ENCODE measurements at regions not wholly inside any gene's neighbourhood (a gene's known extent, or its start where the extent isn't known, plus 50 kb on each side); places are given as distances from the start of the nearest gene placed in this dataset.

DNA sequence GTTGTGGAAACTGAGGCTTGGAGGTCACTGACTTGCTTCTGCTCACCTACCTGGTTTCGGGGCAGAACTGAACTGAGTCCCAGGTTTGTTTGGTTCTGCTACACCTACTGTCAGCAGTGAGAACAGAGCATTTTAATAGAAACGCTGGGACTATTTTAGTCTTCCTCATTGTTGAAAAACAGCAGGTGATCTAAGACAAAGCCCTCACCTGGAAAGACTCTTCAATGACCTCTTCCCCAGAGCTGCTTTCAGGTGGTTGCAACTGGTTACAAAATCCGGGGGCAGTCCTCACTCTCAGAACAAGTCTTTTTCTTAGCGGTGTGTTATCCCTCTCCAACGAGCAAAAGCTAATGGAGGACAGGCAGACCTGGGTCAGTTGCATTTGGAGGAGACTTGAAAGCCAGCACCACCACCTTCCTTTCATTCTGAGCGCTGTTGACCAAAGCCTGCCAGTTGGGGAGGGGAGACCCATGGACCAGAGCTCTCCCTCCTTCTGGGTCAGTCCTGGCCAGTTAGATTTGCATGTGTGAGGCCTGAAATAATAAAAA, 217.0 kb downstream of the NCK2 start (continued):
- TF ChIP-seq BACH1 (IDR thresholded peaks at IDR 0.05; ENCODE audit: low read length): no peak
- no peak for TF ChIP-seq POLR2AphosphoS5 (IDR thresholded peaks at IDR 0.05; ENCODE audit: low read depth, low read length)
- TF ChIP-seq MAFK (IDR thresholded peaks at IDR 0.05; ENCODE audit: low read depth, low read length): no peak
- TF ChIP-seq YY1 (IDR thresholded peaks at IDR 0.05; ENCODE audit: low read depth, low read length): peak; percentile 56; the same call in 1 of the 2 replicates
- TF ChIP-seq ASH2L (IDR thresholded peaks at IDR 0.05; ENCODE audit: low read length): peak; percentile 60
- no peak for TF ChIP-seq JUND (IDR thresholded peaks at IDR 0.05; ENCODE audit: low read length)
- peak; percentile 35; the same call in 1 of the 2 replicates for TF ChIP-seq JUN (IDR thresholded peaks at IDR 0.05; ENCODE audit: low read depth, low read length)
- TF ChIP-seq BRCA1 (IDR thresholded peaks at IDR 0.05; ENCODE audit: low read depth, low read length): no peak
- peak; percentile 59; the same call in 1 of the 2 replicates for TF ChIP-seq SP1 (IDR thresholded peaks at IDR 0.05; ENCODE audit: low read depth, low read length)
- no peak for TF ChIP-seq SAP30 (IDR thresholded peaks at IDR 0.05; ENCODE audit: insufficient read depth, insufficient replicate concordance, low read length)
- no peak for TF ChIP-seq EZH2 (IDR thresholded peaks at IDR 0.05; ENCODE audit: low read depth, low read length, severe bottlenecking)
- TF ChIP-seq, protein P1, sequence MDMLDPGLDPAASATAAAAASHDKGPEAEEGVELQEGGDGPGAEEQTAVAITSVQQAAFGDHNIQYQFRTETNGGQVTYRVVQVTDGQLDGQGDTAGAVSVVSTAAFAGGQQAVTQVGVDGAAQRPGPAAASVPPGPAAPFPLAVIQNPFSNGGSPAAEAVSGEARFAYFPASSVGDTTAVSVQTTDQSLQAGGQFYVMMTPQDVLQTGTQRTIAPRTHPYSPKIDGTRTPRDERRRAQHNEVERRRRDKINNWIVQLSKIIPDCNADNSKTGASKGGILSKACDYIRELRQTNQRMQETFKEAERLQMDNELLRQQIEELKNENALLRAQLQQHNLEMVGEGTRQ (IDR thresholded peaks at IDR 0.05; ENCODE audit: low read length): no peak
- no peak for TF ChIP-seq CHD1 (IDR thresholded peaks at IDR 0.05; ENCODE audit: low read depth, low read length)
- TF ChIP-seq POLR2A (IDR thresholded peaks at IDR 0.05; ENCODE audit: control extremely low read depth in 1 of 2, low read depth in 2 of 2, low read length in 2 of 2): 0 out of 3 replicates have a peak, but pooled peaks of 1 of the 2 experiments have one; percentile 39
- TF ChIP-seq RBBP5 (IDR thresholded peaks at IDR 0.05; ENCODE audit: borderline replicate concordance, low read depth, low read length): no peak
- TF ChIP-seq MAX (IDR thresholded peaks at IDR 0.05): no peak
- no peak for TF ChIP-seq TEAD4 (IDR thresholded peaks at IDR 0.05; ENCODE audit: low read depth, low read length)
- TF ChIP-seq ATF2 (IDR thresholded peaks at IDR 0.05; ENCODE audit: low read length): no peak
- no peak for TF ChIP-seq TBP (IDR thresholded peaks at IDR 0.05; ENCODE audit: low read depth, low read length)
- TF ChIP-seq KDM1A (IDR thresholded peaks at IDR 0.05; ENCODE audit: borderline replicate concordance, low read length): 0 out of 2 replicates have a peak, but pooled peaks have one; percentile 5
- TF ChIP-seq SRF (IDR thresholded peaks at IDR 0.05; ENCODE audit: low read depth, low read length): no peak
- TF ChIP-seq RXRA (IDR thresholded peaks at IDR 0.05; ENCODE audit: insufficient read depth, low read depth, low read length): no peak

Measured in H1 (cell line).